Bronchial epithelial cell (primary cell): ENCODE measurements at regions not wholly inside any gene's neighbourhood (a gene's known extent, or its start where the extent isn't known, plus 50 kb on each side); places are given as distances from the start of the nearest gene placed in this dataset.
A peak's percentile ranks its signal among the peaks of the same experiment; 100 is the strongest.

Experiments used
- DNase-seq: peaks from one replicate; pipeline ENCODE4 v3.0.0-alpha.2; 2010; ENCODE audit warnings: low read depth
- FAIRE-seq: peaks from 2 replicates; lab custom pipeline; 2011; peaks lifted over from hg19 to GRCh38; lab: Jason Lieb, UNC
- H3K27me3 ChIP-seq: 2 replicates; pipeline ENCODE4 v1.5.1; 2011; ENCODE audit warnings: low read length; ENCODE audit not compliant: control insufficient read depth, insufficient read depth
- H3K36me3 ChIP-seq: 2 replicates; pipeline ENCODE4 v1.5.1; 2011; ENCODE audit warnings: low read length; ENCODE audit not compliant: control insufficient read depth, insufficient read depth
- H3K4me3 ChIP-seq: 2 replicates; pipeline ENCODE4 v1.5.1; 2011; ENCODE audit warnings: mild to moderate bottlenecking, low read depth, low read length, control low read depth
- TF ChIP-seq, protein P1 (sequence below): IDR thresholded peaks from 2 replicates; pipeline ENCODE4 v1.5.1; 2011; ENCODE audit warnings: mild to moderate bottlenecking, moderate library complexity, low read length, control low read depth, inconsistent platforms; ENCODE audit not compliant: insufficient read depth, severe bottlenecking

DNA sequence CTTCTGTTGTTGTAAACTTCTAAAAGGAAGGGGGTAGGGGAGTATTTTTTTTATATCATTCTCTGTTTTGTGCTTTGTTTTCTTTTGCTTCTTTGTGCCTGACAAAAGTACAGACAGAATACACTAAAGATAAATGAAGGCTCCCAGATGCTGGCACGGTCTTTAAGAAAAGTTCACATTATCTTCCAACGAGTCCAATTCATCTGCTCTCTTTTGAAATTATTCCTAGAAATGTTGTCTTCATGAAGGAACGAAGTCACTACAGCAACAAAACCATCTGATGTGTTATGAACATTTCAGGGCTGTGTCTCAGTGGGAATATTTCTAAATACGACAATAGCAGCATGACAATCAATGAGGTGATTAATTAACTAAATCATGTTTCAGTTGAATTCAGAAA is 813.8 kb upstream of the HTR2C start:
- FAIRE-seq = no peak
- DNase-seq = no peak
- H3K4me3 ChIP-seq = no peak overlapping the region
- TF ChIP-seq, protein P1, sequence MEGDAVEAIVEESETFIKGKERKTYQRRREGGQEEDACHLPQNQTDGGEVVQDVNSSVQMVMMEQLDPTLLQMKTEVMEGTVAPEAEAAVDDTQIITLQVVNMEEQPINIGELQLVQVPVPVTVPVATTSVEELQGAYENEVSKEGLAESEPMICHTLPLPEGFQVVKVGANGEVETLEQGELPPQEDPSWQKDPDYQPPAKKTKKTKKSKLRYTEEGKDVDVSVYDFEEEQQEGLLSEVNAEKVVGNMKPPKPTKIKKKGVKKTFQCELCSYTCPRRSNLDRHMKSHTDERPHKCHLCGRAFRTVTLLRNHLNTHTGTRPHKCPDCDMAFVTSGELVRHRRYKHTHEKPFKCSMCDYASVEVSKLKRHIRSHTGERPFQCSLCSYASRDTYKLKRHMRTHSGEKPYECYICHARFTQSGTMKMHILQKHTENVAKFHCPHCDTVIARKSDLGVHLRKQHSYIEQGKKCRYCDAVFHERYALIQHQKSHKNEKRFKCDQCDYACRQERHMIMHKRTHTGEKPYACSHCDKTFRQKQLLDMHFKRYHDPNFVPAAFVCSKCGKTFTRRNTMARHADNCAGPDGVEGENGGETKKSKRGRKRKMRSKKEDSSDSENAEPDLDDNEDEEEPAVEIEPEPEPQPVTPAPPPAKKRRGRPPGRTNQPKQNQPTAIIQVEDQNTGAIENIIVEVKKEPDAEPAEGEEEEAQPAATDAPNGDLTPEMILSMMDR = no peak
- no peaks in the 10 kb centered on the region for H3K27me3 ChIP-seq
- no peaks in the 10 kb centered on the region for H3K36me3 ChIP-seq

DNA sequence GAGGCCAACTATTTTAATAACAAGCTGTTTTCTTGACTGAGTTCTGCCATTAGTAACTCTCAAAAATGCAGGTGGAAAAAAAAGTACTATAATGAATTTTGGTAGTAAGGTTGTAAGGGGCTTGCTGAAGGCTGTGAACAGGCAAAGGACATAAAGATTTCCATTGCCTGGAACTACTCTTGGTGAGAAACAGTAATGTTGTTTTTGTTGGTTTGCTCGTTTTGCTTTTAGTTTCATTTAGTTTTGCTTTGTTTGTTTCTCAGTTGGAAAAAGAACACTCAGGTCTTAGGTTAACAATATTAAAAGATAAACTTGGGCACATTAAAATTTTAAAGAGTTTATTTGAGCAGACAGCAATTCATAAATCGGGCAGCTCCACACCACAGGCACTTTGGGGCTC is 824.5 kb upstream of the HTR2C start:
- H3K4me3 ChIP-seq = no peak overlapping the region
- DNase-seq = no peak
- TF ChIP-seq, protein P1 = no peak
- no peaks in the 10 kb centered on the region for H3K36me3 ChIP-seq
- no peak for FAIRE-seq
- H3K27me3 ChIP-seq = no peaks in the 10 kb centered on the region

DNA sequence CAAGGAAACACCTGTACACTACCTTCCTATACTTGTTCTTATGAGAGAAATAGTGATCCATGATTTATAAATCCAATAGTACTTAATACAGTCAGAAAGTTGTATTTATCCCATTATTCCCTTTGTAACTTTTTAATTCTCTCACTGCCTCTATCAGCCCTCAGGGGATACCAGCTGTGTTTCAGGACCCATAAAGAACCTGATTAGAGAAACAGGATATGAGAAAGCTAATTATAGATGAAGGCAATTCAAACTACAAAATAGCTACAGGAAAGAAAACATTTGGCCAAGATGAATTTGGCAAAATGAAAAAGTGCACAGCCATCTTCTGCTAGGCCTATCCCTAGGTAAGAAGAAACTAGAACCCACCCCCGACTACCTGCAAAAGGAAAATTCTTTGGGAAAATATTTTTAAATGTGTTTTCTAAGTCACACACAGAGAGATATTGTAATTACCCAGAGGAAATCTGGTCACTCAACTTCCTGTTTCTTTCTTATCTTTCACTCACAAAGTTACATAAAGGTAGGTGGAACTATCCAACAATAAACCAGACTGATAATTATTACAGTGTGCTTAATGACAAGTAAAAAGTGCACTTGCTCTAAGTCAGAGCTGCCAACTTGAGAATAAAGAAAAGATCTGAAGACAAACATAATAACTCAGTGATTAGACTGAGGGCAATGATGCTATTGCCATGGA is 836.5 kb upstream of the HTR2C start:
- H3K4me3 ChIP-seq = no peak overlapping the region
- H3K36me3 ChIP-seq = no peaks in the 10 kb centered on the region
- H3K27me3 ChIP-seq = no peaks in the 10 kb centered on the region
- TF ChIP-seq, protein P1 = no peak
- DNase-seq (no peak), FAIRE-seq (no peak)

DNA sequence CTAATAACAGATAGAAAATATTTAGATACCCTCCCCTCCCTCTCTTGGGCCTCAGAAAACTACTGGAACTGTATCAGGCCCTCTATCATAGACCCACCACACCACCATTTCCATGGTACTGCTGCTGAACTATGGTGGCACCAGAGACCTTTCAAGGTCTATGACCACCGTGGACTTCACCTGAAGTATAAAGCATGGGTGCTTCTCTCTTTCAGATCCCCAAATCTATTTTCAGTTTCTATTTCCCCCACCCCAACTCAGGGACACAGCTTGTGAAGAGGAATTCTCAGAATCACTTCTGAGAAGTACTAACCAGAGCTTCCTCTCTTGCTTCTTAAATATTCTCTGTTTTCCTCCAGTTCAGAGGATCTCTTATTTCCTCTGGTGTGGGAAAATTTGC is 840.8 kb upstream of the HTR2C start:
- TF ChIP-seq, protein P1 = no peak
- no peak for FAIRE-seq

DNA sequence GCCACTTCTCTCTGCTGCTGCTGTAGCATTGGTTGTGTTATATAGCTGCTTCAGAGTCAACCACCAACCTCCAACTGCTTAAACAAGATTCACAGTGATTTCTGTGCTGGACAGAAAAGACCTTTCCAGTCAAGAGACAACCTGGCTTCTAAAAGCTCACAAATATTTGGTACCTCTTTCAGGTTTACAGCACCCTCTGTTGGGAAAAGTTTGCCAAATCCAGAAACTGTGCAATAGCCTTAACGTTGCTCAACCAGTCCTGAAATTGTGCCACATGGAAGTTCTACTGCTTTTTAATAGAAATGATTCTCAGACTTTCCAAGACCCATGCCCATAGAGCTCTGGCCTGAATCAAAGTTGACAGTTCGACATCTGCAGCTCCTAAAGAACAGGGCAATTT is 842.1 kb upstream of the HTR2C start:
- Histone ChIP-seq H3K27me3 (no peaks in the 10 kb centered on the region), H3K4me3 (no peak overlapping the region), H3K36me3 (no peaks in the 10 kb centered on the region)
- TF ChIP-seq, protein P1 = no peak
- FAIRE-seq (peak; percentile 13), DNase-seq (peak; percentile 1)

More for the DNA sequence above, 840.8 kb upstream of the HTR2C start:
- H3K27me3 ChIP-seq = no peaks in the 10 kb centered on the region
- H3K36me3 ChIP-seq = no peaks in the 10 kb centered on the region
- DNase-seq = no peak
- H3K4me3 ChIP-seq = no peak overlapping the region

DNA sequence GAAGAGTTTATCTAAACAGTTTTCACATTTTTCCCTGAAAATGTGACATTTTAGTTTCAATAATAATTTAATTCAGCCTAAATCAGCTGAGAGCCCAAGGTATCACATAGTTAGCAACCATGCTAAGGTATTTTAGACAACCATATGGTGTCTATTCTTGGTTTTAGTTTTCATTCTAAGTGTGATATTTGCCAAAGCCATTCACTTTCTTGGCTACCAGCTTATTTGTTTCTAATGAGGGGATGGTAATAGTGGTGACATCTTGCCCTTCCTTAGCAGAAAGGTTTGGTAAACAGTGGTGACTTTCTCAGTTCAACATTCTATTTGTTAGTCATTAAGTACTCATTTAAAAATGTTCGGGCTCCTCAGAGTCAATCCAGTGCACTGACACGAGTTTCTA is 854.9 kb upstream of the HTR2C start:
- Histone ChIP-seq H3K27me3 (no peaks in the 10 kb centered on the region), H3K36me3 (no peaks in the 10 kb centered on the region), H3K4me3 (no peak overlapping the region)
- FAIRE-seq (no peak), DNase-seq (no peak)
- TF ChIP-seq, protein P1 = no peak
